ENCODE measurements at regions not wholly inside any gene's neighbourhood (a gene's known extent, or its start where the extent isn't known, plus 50 kb on each side); places are given as distances from the start of the nearest gene placed in this dataset.

DNA sequence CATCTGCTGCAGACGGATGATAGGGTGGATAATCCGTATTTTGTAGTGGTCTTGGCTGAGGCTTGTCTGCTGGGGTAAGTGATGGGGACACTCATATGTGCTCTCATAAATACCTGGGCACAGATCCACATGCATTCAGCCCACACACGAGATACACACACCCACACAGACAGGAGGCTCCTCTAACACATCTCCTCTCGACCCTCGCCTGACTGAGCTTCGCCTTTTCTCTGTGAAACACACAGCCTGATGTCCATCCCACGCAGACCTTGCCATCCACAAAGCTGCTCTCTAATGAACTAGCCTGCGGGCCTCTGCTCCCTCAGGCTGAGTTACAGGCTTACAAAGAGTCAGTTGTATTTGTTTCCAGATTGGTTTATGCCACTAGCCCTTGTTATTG is 96.3 kb upstream of the CSF3R start:
- DNase-seq (ENCODE audit: low read depth in 4 of 6, low spot score in 6 of 6): no peak
- Histone ChIP-seq H3K36me3 (ENCODE audit: control insufficient read depth, insufficient read depth, low read length) (no peaks in the 10 kb centered on the region), H3K4me3 (ENCODE audit: low read depth, low read length) (no peak overlapping the region), H3K9me3 (ENCODE audit: control insufficient read depth, insufficient read depth, low read length) (no peaks in the 10 kb centered on the region), H3K4me1 (ENCODE audit: control insufficient read depth, insufficient read depth, low read length) (peaks cover 28% of the 10 kb centered on the region), H3K27ac (ENCODE audit: low read depth, low read length) (no peak overlapping the region), H3K27me3 (ENCODE audit: control insufficient read depth, insufficient read depth, low read length) (no peaks in the 10 kb centered on the region)
- 56% methylated on average over 4 of the region's 8 CpGs for WGBS (ENCODE audit: insufficient coverage)

DNA sequence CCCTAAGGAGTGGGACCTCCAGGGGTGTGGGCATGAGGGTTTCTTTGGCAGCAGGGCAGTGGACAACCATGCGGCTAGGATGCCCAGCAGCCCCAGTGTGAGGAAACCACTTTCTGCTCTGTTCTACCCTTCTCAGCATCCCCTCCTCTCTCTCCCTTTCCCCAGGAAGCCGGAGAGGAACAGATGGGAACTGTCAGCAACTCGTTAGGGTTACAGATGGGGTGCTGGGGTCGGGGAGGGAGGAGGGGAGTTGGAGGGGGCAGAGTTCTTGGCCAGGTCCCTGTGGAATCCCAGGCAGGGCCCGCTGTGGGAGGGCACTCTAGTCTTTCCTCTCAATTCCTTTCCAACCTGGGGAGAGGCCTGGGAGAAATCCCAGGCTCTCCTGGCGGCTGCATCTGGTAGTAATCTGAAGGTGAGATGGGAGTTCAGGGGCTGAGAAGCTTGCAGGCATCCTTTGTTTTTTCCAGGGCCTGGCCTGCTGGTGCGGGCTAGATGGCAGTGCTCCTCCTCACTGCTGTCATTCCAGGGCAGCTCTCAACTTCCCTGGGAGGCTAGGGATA is 93.9 kb upstream of the CSF3R start:
- Histone ChIP-seq H3K9me3 (ENCODE audit: control insufficient read depth, insufficient read depth, low read length) (no peaks in the 10 kb centered on the region), H3K27ac (ENCODE audit: low read depth, low read length) (no peak overlapping the region), H3K4me1 (ENCODE audit: control insufficient read depth, insufficient read depth, low read length) (peaks cover 34% of the 10 kb centered on the region), H3K4me3 (ENCODE audit: low read depth, low read length) (no peak overlapping the region), H3K27me3 (ENCODE audit: control insufficient read depth, insufficient read depth, low read length) (peaks cover 7% of the 10 kb centered on the region), H3K36me3 (ENCODE audit: control insufficient read depth, insufficient read depth, low read length) (no peaks in the 10 kb centered on the region)
- DNase-seq (ENCODE audit: low read depth in 4 of 6, low spot score in 6 of 6): peak in 1 of 6 donors; percentile 75
- WGBS (ENCODE audit: insufficient coverage): no CpG with 5 or more reads among the region's 7 CpGs

DNA sequence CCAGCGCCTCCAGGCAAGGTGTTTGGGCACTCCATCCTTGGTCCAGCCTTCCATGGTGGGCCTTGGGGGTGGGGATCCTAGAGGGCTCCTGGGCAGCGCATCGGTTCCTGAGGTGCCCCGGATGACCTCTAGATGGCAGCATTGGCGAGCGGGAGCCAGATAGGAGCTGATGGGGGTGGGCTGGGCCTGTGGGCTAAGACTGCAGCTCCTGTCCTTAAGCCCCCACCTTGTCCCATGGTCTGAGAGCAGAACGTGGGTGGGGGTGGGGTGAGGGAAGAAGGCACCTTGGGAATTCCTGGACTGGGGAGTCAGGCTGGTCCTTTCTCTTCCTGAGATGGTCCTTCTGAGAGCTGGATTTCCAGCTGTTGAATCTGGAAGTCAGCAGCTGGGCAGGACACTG is 93.4 kb upstream of the CSF3R start:
- peaks cover 7% of the 10 kb centered on the region for H3K27me3 ChIP-seq (ENCODE audit: control insufficient read depth, insufficient read depth, low read length)
- peaks cover 34% of the 10 kb centered on the region for H3K4me1 ChIP-seq (ENCODE audit: control insufficient read depth, insufficient read depth, low read length)
- no peak overlapping the region for H3K4me3 ChIP-seq (ENCODE audit: low read depth, low read length)
- H3K9me3 ChIP-seq (ENCODE audit: control insufficient read depth, insufficient read depth, low read length): no peaks in the 10 kb centered on the region
- no peaks in the 10 kb centered on the region for H3K36me3 ChIP-seq (ENCODE audit: control insufficient read depth, insufficient read depth, low read length)
- WGBS (ENCODE audit: insufficient coverage): under 1% methylated on average over 7 of the region's 7 CpGs
- DNase-seq (ENCODE audit: low read depth in 4 of 6, low spot score in 6 of 6): peak; percentile 36 to 93 (median 62)
- H3K27ac ChIP-seq (ENCODE audit: low read depth, low read length): no peak overlapping the region

GRCh38 chr1:36573445-36573844 is 90.7 kb upstream of the CSF3R start:
- Histone ChIP-seq H3K4me1 (ENCODE audit: control insufficient read depth, insufficient read depth, low read length) (peaks cover 28% of the 10 kb centered on the region), H3K36me3 (ENCODE audit: control insufficient read depth, insufficient read depth, low read length) (no peaks in the 10 kb centered on the region), H3K27me3 (ENCODE audit: control insufficient read depth, insufficient read depth, low read length) (peaks cover 7% of the 10 kb centered on the region), H3K4me3 (ENCODE audit: low read depth, low read length) (no peak overlapping the region), H3K27ac (ENCODE audit: low read depth, low read length) (no peak overlapping the region), H3K9me3 (ENCODE audit: control insufficient read depth, insufficient read depth, low read length) (no peaks in the 10 kb centered on the region)
- WGBS (ENCODE audit: insufficient coverage): 43% methylated on average over 6 of the region's 6 CpGs
- peak in 1 of 6 donors; percentile 31 for DNase-seq (ENCODE audit: low read depth in 4 of 6, low spot score in 6 of 6)

DNA sequence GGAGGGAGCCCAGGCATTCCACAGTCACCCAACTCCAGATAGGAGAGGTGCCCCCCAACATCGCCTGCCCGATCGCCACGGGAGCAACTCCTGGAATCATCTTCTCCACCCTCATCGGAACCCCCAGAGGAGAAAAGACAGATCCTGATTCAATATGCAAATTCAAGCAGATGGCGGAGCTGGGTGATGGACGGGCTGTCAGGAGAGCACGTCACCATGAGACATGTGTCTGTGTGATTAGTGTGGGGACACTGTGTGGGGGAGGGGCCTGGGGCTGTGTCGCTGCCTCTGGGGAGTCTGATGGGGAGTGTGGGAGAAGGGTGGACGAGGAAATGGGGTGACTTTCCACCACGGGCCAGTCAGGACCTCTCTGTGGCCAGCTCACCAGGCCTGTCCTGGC is 90.2 kb upstream of the CSF3R start:
- Histone ChIP-seq H3K36me3 (ENCODE audit: control insufficient read depth, insufficient read depth, low read length) (no peaks in the 10 kb centered on the region), H3K9me3 (ENCODE audit: control insufficient read depth, insufficient read depth, low read length) (no peaks in the 10 kb centered on the region), H3K4me3 (ENCODE audit: low read depth, low read length) (no peak overlapping the region), H3K4me1 (ENCODE audit: control insufficient read depth, insufficient read depth, low read length) (peaks cover 28% of the 10 kb centered on the region), H3K27ac (ENCODE audit: low read depth, low read length) (no peak overlapping the region), H3K27me3 (ENCODE audit: control insufficient read depth, insufficient read depth, low read length) (peaks cover 7% of the 10 kb centered on the region)
- DNase-seq (ENCODE audit: low read depth in 4 of 6, low spot score in 6 of 6): peak in 1 of 6 donors; percentile 61
- WGBS (ENCODE audit: insufficient coverage): 38% methylated on average over 6 of the region's 11 CpGs

GRCh38 chr1:36572142-36572715 is 89.5 kb upstream of the CSF3R start:
- Histone ChIP-seq H3K4me1 (ENCODE audit: control insufficient read depth, insufficient read depth, low read length) (peaks cover 28% of the 10 kb centered on the region), H3K4me3 (ENCODE audit: low read depth, low read length) (no peak overlapping the region), H3K9me3 (ENCODE audit: control insufficient read depth, insufficient read depth, low read length) (no peaks in the 10 kb centered on the region), H3K36me3 (ENCODE audit: control insufficient read depth, insufficient read depth, low read length) (no peaks in the 10 kb centered on the region), H3K27ac (ENCODE audit: low read depth, low read length) (no peak overlapping the region), H3K27me3 (ENCODE audit: control insufficient read depth, insufficient read depth, low read length) (peaks cover 7% of the 10 kb centered on the region)
- DNase-seq (ENCODE audit: low read depth in 4 of 6, low spot score in 6 of 6): no peak
- WGBS (ENCODE audit: insufficient coverage): 52% methylated on average over 15 of the region's 15 CpGs

- Histone ChIP-seq H3K4me1 (ENCODE audit: control insufficient read depth, insufficient read depth, low read length) (peaks cover 17% of the 10 kb centered on the region), H3K27ac (ENCODE audit: low read depth, low read length) (no peak overlapping the region), H3K4me3 (ENCODE audit: low read depth, low read length) (no peak overlapping the region), H3K27me3 (ENCODE audit: control insufficient read depth, insufficient read depth, low read length) (peaks cover 7% of the 10 kb centered on the region), H3K9me3 (ENCODE audit: control insufficient read depth, insufficient read depth, low read length) (no peaks in the 10 kb centered on the region), H3K36me3 (ENCODE audit: control insufficient read depth, insufficient read depth, low read length) (no peaks in the 10 kb centered on the region)
- 86% methylated on average over 1 of the region's 1 CpG for WGBS (ENCODE audit: insufficient coverage)
- DNase-seq (ENCODE audit: low read depth in 4 of 6, low spot score in 6 of 6): no peak
Observed at GRCh38 chr1:36571106-36571505, 88.4 kb upstream of the CSF3R start.

GRCh38 chr1:36570478-36571060 is 87.9 kb upstream of the CSF3R start:
- no peaks in the 10 kb centered on the region for H3K9me3 ChIP-seq (ENCODE audit: control insufficient read depth, insufficient read depth, low read length)
- no peak for DNase-seq (ENCODE audit: low read depth in 4 of 6, low spot score in 6 of 6)
- H3K36me3 ChIP-seq (ENCODE audit: control insufficient read depth, insufficient read depth, low read length): no peaks in the 10 kb centered on the region
- no peak overlapping the region for H3K27ac ChIP-seq (ENCODE audit: low read depth, low read length)
- no peak overlapping the region for H3K4me3 ChIP-seq (ENCODE audit: low read depth, low read length)
- peaks cover 13% of the 10 kb centered on the region for H3K4me1 ChIP-seq (ENCODE audit: control insufficient read depth, insufficient read depth, low read length)
- H3K27me3 ChIP-seq (ENCODE audit: control insufficient read depth, insufficient read depth, low read length): peaks cover 7% of the 10 kb centered on the region
- WGBS (ENCODE audit: insufficient coverage): 90% methylated on average over 10 of the region's 12 CpGs

- WGBS (ENCODE audit: insufficient coverage): 75% methylated on average over 7 of the region's 7 CpGs
- Histone ChIP-seq H3K27ac (ENCODE audit: low read depth, low read length) (no peak overlapping the region), H3K9me3 (ENCODE audit: control insufficient read depth, insufficient read depth, low read length) (no peaks in the 10 kb centered on the region), H3K36me3 (ENCODE audit: control insufficient read depth, insufficient read depth, low read length) (no peaks in the 10 kb centered on the region), H3K4me1 (ENCODE audit: control insufficient read depth, insufficient read depth, low read length) (peaks cover 13% of the 10 kb centered on the region), H3K27me3 (ENCODE audit: control insufficient read depth, insufficient read depth, low read length) (peaks cover 7% of the 10 kb centered on the region), H3K4me3 (ENCODE audit: low read depth, low read length) (no peak overlapping the region)
- no peak for DNase-seq (ENCODE audit: low read depth in 4 of 6, low spot score in 6 of 6)
Observed at GRCh38 chr1:36570006-36570405, 87.3 kb upstream of the CSF3R start.
